ENCODE measurements at regions not wholly inside any gene's neighbourhood (a gene's known extent, or its start where the extent isn't known, plus 50 kb on each side); places are given as distances from the start of the nearest gene placed in this dataset.

- no peak overlapping the region for H3K27ac ChIP-seq
- intact Hi-C loops (cut with DNase I; ENCODE audit: low total_unique reads), result no loop called here
- no peaks in the 10 kb centered on the region for H3K27me3 ChIP-seq (replicated peaks in 1 of 7)
- no peaks in the 10 kb centered on the region for H3K36me3 ChIP-seq
- peaks cover 0 to 38% (median 30%) of the 10 kb centered on the region in 8 donors for H3K9me3 ChIP-seq
- no peaks in the 10 kb centered on the region for H3K4me1 ChIP-seq
- TF ChIP-seq, protein P1, sequence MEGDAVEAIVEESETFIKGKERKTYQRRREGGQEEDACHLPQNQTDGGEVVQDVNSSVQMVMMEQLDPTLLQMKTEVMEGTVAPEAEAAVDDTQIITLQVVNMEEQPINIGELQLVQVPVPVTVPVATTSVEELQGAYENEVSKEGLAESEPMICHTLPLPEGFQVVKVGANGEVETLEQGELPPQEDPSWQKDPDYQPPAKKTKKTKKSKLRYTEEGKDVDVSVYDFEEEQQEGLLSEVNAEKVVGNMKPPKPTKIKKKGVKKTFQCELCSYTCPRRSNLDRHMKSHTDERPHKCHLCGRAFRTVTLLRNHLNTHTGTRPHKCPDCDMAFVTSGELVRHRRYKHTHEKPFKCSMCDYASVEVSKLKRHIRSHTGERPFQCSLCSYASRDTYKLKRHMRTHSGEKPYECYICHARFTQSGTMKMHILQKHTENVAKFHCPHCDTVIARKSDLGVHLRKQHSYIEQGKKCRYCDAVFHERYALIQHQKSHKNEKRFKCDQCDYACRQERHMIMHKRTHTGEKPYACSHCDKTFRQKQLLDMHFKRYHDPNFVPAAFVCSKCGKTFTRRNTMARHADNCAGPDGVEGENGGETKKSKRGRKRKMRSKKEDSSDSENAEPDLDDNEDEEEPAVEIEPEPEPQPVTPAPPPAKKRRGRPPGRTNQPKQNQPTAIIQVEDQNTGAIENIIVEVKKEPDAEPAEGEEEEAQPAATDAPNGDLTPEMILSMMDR (IDR thresholded peaks at IDR 0.05 in 8 of 11, conservative IDR thresholded peaks at IDR 0.05 in 3 of 11), result no peak
- no peak for TF ChIP-seq POLR2A (IDR thresholded peaks at IDR 0.05)
- TF ChIP-seq POLR2AphosphoS5 (IDR thresholded peaks at IDR 0.05), result no peak
- 80 to 96% (median 88%) methylated on average over 6 of the region's 6 CpGs for WGBS, 5 donors
- DNase-seq, result no peak
- no peak overlapping the region for H3K4me3 ChIP-seq
These were observed 356.0 kb upstream of the IRX4 start for GRCh38 chr5:2238732-2239131.

DNA sequence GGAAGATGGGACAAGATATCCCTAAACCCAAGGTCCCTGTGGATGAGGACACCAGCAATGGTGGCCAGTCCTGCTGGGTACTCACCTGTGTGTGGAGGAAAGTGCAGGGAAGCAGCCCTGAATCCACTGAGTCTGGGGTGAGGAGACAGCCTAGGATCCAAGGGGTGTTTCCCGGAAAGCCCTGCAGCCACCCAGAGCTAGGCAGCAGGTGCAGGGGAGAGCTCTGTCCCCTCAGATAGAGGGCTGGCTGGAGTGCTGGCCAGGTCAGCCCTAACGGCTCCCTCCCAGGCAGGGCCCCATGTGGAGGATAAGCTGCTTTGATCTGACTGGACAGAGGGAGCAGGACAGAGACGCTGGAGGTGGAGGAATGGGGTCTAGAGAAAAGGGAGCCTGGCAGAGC lies 344.7 kb upstream of the IRX4 start:
- no peak overlapping the region for H3K27ac ChIP-seq
- no peak overlapping the region for H3K4me3 ChIP-seq
- WGBS, 5 donors, result 49 to 65% (median 57%) methylated on average over 3 of the region's 3 CpGs
- intact Hi-C loops (cut with DNase I; ENCODE audit: low total_unique reads), result no loop called here
- H3K9me3 ChIP-seq, result no peaks in the 10 kb centered on the region
- DNase-seq, result no peak
- no peaks in the 10 kb centered on the region for H3K36me3 ChIP-seq
- no peaks in the 10 kb centered on the region for H3K4me1 ChIP-seq
- no peaks in the 10 kb centered on the region for H3K27me3 ChIP-seq (replicated peaks in 1 of 7)
- TF ChIP-seq POLR2A (IDR thresholded peaks at IDR 0.05) (no peak), POLR2AphosphoS5 (IDR thresholded peaks at IDR 0.05) (no peak)
- TF ChIP-seq, protein P1 (IDR thresholded peaks at IDR 0.05 in 8 of 11, conservative IDR thresholded peaks at IDR 0.05 in 3 of 11), result no peak

DNA sequence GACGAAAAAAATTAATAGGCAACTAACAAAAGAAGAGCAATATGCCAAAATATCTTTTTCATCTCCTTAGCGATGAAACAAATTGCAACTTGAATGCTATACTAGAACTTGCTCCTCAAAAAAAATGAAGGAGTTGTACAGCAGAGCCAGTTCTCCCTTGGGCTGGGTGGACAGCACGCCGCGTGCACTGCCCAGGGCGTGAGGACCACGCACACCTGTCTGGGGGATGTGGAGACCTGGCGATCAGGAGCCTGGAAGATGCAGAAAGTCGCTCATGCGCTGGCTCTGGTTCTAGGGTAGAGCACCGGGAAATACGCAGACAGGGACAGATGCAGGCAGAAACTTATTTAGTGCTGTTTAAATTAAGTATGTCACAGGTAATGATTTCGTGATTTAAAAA lies 342.0 kb upstream of the IRX4 start:
- Histone ChIP-seq H3K4me3 (no peak overlapping the region), H3K36me3 (no peaks in the 10 kb centered on the region), H3K4me1 (no peaks in the 10 kb centered on the region), H3K27ac (no peak overlapping the region), H3K9me3 (no peaks in the 10 kb centered on the region), H3K27me3 (replicated peaks in 1 of 7) (no peaks in the 10 kb centered on the region)
- DNase-seq, result no peak
- 89 to 94% (median 91%) methylated on average over 13 of the region's 13 CpGs for WGBS, 5 donors
- TF ChIP-seq POLR2AphosphoS5 (IDR thresholded peaks at IDR 0.05) (no peak), POLR2A (IDR thresholded peaks at IDR 0.05) (no peak)
- TF ChIP-seq, protein P1 (IDR thresholded peaks at IDR 0.05 in 8 of 11, conservative IDR thresholded peaks at IDR 0.05 in 3 of 11), result no peak
- intact Hi-C loops (cut with DNase I; ENCODE audit: low total_unique reads), result no loop called here

GRCh38 chr5:2223303-2223702 lies 340.6 kb upstream of the IRX4 start:
- no peaks in the 10 kb centered on the region for H3K4me1 ChIP-seq
- H3K4me3 ChIP-seq, result no peak overlapping the region
- TF ChIP-seq POLR2AphosphoS5 (IDR thresholded peaks at IDR 0.05) (no peak), POLR2A (IDR thresholded peaks at IDR 0.05) (no peak)
- TF ChIP-seq, protein P1 (IDR thresholded peaks at IDR 0.05 in 8 of 11, conservative IDR thresholded peaks at IDR 0.05 in 3 of 11), result no peak
- H3K36me3 ChIP-seq, result no peaks in the 10 kb centered on the region
- WGBS, 5 donors, result 79 to 90% (median 82%) methylated on average over 15 of the region's 15 CpGs
- H3K27me3 ChIP-seq (replicated peaks in 1 of 7), result no peaks in the 10 kb centered on the region
- no peak overlapping the region for H3K27ac ChIP-seq
- no peak for DNase-seq
- no peaks in the 10 kb centered on the region for H3K9me3 ChIP-seq
- intact Hi-C loops (cut with DNase I; ENCODE audit: low total_unique reads), result no loop called here

Data from spleen (tissue), 11 donors.